GM18508 (cell line): ENCODE measurements at regions not wholly inside any gene's neighbourhood (a gene's known extent, or its start where the extent isn't known, plus 50 kb on each side); places are given as distances from the start of the nearest gene placed in this dataset.

Experiments used
- ATAC-seq: cut with Tn5 transposase; IDR thresholded peaks from one replicate; pipeline ENCODE4 v1.9.1; 2021; ENCODE audit warnings: moderate number of reproducible peaks; ENCODE audit not compliant: insufficient read depth, unreplicated experiment

- ATAC-seq: no peak
These were observed 93.2 kb downstream of the PTCSC3 start for GRCh38 chr14:36083317-36083716.

- no peak for ATAC-seq
These were observed 98.4 kb downstream of the PTCSC3 start for GRCh38 chr14:36078080-36078479.

DNA sequence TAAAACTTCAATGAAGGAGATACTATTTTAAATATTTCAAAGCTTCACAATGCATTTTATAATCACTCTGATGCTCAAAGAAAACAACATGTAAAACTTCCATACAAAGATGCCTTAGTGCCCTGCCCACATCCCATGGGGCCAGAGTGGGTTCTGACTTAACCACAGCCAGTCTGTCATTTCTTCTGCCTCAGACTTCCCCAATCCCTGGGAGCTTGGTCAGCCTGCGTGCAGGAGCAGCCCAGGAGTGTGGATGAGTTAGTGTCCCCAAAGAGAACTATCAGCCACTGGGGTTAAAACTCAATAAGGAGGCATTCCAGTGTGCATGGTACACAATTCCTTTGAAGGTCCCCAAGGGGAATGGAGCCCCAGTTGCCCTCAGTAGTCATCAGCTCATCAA, 100.3 kb downstream of the PTCSC3 start:
- ATAC-seq: no peak

- no peak for ATAC-seq
These were observed 101.3 kb downstream of the PTCSC3 start for GRCh38 chr14:36075203-36075602.

- no peak for ATAC-seq
These were observed 105.8 kb downstream of the PTCSC3 start for GRCh38 chr14:36070720-36071043.

GRCh38 chr14:36070031-36070719, 106.3 kb downstream of the PTCSC3 start:
- peak; percentile 43 for ATAC-seq

DNA sequence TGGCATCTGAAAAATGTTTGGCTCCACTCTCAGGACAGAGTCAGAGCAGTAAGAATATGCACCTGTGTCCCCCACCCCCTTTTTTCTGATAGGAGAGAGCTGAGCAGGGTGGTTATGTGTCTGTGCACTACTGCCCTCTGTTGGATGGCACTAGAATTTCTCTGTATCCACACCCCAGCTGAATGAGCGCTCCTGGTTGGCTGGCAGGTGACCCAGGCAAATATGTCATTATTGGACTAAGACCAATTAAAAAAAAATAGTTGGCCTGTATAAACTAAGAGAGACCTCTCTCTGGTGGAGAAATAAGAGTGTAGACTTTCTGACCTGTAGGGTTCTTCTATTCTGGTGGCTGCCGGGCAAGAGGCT, 107.0 kb downstream of the PTCSC3 start:
- no peak for ATAC-seq

DNA sequence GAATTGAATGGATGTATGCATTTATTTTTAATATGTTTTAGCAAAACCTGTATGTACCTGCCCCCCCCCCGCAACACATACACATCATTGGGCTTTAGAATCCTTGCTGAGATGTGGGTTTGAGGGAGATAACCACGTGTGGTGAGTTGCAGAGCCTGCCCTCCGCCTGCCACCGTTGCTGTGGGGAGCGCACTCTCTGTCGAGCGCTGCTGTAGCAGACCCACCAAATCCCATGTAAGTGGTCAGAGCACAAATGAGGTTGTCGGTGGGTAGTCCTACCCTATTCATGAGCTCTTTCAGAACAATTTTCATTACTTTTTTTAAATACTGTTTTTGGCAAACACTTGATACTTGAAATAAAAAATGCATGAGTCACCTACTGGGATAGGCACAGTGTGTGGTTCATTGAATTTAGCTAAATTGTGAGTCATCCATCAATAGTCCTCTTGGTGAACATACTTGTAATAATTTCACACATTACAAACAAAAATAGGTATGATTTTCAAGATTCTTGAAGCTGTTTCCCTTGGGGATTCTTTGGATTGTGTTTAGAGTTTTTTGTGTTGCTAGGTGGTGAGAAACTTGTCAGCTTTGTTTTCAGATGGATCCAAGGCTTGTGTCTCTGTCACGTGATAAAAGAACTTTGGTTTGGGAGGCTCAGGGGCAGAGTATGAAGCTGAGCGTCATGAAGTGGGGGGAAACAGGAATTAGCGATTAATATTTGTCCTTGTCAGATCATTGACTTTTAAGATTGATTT, 107.6 kb downstream of the PTCSC3 start:
- no peak for ATAC-seq

- no peak for ATAC-seq
These were observed 108.9 kb downstream of the PTCSC3 start for GRCh38 chr14:36067428-36068187.

GRCh38 chr14:36066636-36067035, 109.9 kb downstream of the PTCSC3 start:
- no peak for ATAC-seq

DNA sequence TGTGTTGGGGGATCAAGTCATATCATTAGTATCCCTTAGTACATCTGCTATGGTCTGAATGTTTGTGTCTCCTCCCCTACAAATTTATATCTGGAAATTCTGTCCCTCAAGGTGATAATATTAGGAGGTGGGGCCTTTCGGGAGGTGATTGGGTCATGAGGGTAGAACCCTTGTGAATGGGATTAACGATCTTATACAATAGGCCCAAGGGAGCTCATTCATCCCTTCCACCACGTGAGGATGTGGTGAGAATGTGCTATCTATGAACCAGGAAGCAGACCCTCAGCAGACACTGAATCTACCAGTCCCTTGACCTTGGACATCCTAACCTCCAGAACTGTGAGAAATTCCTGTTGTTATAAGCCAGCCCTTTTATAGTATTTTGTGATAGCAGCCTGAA, 110.7 kb downstream of the PTCSC3 start:
- no peak for ATAC-seq

DNA sequence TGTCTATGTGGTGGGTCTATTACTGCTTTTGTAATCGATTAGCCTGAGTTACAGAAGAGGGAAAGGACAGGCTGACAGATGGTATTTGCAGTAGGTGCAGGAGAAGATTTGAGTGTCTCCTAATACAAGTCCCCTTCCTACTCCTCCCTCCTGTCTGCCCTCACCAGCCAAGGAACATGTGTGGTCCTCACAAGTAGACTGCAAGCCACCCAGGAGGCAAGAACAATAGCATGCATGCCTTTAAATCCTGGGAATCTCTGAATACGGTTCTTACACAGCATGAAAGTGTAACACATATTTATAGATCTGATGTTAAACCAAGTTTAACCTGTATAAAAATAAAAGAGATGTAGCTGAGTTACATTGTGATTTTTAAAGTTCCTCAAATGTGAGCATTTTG, 117.0 kb downstream of the PTCSC3 start:
- no peak for ATAC-seq

- ATAC-seq: no peak
These were observed 118.9 kb downstream of the PTCSC3 start for GRCh38 chr14:36057452-36058116.

DNA sequence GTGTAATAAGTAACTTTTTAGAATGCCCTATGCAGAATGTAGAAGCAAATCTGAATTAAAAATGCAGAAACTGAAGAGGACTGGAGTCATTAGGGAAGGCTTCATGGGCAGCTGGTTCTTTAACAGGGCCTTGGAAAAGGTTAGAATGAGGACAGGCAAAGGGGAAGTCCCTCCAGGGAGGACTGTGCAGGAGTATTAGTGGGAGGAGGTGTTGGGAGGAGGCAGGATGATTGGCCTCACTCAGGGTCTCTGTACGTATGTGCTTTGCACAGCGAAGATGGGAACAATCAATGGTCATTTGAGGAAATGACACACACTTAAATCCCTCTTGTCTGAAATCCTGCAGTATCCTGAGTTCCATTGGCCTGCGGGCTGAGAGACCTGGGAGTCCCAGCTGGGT, 119.7 kb downstream of the PTCSC3 start:
- ATAC-seq: no peak

GRCh38 chr14:36055681-36056225, 120.8 kb downstream of the PTCSC3 start:
- ATAC-seq: no peak

GRCh38 chr14:36055052-36055378, 121.5 kb downstream of the PTCSC3 start:
- no peak for ATAC-seq

DNA sequence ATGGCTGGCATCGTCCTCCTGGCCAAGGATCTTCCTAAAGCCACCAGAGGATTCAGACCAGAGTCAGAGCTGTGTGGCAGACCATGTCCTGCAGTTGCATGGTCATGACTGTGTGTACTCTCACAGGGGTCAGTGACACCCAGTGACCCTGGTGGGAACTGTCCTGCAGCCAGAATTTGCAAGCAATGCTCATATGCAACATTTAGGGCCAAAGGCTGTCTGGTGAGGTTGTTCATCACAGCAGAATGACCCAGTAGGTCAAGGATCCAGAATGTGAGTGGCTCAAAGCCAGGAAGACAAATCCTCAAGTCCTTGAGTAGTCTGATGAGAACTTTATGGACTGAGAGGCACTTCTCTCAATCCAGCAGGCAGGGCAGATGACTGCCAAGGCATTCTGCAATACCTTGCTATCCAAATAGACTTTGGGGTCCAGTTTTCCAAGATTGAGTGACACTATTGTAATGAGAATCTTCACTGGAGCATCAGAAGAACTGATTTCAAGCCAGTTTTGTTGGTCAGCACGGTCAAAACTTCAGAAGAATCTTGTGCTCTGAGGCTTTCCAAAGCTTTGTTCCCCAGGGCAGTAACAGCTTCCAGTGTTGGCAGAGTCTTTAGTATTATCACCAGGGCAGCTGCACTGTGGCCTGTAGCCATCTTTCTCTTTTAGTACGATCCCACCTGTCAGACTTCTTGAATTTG, 122.0 kb downstream of the PTCSC3 start:
- ATAC-seq: no peak

DNA sequence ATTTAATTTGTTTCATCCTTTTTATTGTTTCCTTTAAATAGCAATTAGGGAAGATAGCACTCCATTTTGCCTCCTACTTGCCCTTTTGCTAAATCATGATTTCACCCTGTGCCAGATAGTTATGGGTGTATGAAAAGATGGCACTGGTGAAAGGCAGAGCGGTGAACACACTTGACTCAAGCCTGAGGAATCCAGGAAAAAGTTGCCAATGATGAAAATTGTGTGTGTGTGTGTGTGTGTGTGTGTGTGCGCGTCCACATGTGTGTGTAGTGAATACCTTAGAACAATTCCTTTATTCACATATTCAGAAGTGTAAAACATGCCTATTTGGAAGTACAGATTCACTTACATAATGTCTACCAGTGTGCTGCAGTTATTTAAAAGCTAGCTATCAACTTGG, 123.8 kb downstream of the PTCSC3 start:
- no peak for ATAC-seq

DNA sequence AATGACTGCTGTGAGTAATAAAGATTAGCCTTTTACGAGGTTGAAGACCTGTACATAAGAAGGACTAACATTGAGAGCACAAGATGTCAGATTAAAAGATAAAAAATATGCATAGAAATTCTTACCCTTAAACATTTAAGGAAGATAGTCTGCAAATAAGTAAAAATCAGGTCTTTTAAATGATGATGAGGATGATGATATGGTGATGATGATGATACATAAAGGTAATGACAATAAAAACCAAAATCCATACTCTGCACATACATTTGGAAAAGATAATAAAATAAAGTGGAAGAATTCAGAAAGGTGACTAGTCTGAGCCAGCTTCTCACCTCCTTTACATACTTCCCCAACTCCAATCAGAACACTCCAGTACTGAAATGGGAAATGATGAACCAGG, 124.5 kb downstream of the PTCSC3 start:
- ATAC-seq: no peak

DNA sequence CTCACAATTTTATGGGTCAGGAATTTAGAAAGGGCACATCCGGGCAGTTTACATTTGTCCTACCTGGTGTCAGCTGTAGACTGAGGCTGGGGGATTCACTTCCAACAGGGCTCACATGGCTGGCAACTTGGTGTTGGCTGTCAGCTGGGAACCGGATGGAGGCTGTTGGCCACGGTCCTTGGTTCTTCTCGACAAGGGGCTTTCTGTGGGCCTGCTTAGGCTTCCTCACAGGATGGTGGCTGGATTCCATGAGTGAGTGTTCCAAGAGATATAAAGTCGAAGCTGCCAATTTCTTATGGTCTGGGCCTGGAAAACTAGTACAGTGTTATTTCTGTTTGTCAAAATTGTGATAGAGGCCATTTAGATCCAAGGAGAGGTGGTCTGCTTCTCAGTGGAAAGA, 127.9 kb downstream of the PTCSC3 start:
- no peak for ATAC-seq
